ENCODE measurements at regions not wholly inside any gene's neighbourhood (a gene's known extent, or its start where the extent isn't known, plus 50 kb on each side); places are given as distances from the start of the nearest gene placed in this dataset.

DNA sequence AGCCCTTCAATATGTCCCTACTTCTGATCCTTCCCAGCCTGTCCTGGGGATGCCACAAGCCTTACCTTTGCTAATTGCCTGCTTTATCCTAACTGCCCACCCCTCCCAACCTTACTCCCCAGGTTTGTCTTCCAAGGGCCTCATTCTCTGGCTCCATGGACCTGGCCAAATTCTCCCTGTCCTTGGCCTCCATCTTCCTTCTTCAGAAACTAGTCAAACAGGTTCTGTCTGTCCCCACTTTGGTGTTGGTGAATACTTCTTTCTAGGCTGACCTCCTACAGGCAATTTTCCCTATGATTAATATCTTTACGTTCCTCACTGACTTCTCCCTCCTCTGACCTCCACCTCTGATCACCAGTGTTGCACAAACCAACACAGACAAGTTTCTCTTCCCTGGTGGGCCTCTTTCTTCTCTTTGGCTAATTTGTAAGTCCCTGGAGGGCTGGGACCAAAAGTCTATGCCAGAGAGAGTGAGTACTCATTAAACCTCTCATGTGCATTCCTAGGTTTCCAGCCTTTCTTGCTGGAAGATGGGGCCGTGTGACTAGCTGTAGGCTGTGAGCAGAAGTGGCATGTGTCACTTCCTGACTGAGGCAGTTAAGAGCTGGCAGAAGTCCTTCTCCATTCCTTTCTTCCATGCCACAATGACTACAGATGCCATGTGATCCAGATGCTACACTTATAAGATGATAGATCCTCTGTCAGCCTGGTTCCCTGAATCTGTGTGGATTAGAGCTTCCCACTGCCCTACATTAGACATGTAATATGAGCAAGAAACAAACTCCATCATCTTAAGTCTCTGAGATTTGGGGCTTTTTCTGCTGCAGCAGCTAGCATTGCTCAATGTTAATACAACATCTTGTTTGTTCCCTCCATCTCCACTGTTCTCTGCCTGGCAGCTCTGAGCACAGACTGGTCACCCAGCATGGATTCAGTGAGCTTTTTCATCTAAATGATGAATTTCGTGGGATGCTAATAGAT lies 382.7 kb downstream of the RPS24 start:
- TF ChIP-seq EZH2 (IDR thresholded peaks at IDR 0.05) (no peak), POLR2AphosphoS5 (IDR thresholded peaks at IDR 0.05; ENCODE audit: borderline replicate concordance, low read depth, low read length) (no peak), FOXP2 (optimal IDR thresholded peaks at IDR 0.05; ENCODE audit: control extremely low read depth, extremely low read length, insufficient read depth) (no peak)

Data from SK-N-MC (cell line).